Eye (tissue), 1 donor: ENCODE measurements at regions not wholly inside any gene's neighbourhood (a gene's known extent, or its start where the extent isn't known, plus 50 kb on each side); places are given as distances from the start of the nearest gene placed in this dataset.
"Not testable (repeated sequence)": the region's sequence is repeated elsewhere in the genome, so short reads cannot be mapped to it uniquely, and the experiment has no call there.

ENCODE experiments used
- DNase-seq: peaks from one replicate; pipeline ENCODE4 v3.0.0-alpha.2; 2015

DNA sequence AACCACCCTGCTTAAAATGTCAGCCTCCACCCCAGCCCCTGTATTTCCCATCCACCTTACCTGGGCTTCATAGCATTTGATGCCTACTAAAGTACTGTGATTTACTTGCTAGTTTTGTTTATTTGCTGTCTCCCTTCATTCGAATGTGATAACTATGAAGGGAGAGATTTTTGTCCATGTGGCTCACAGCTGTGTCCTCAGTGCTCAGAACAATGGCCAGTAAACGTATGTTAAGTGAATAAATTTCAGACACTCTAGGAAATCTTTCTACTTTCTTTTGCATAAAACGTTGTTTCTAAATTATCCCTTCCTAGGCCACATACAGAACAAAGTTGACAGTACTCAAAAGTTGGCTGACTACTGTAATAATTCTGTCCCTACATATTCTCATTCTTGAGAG is 114.7 kb upstream of the OTUD4 start:
- DNase-seq = no peak

DNA sequence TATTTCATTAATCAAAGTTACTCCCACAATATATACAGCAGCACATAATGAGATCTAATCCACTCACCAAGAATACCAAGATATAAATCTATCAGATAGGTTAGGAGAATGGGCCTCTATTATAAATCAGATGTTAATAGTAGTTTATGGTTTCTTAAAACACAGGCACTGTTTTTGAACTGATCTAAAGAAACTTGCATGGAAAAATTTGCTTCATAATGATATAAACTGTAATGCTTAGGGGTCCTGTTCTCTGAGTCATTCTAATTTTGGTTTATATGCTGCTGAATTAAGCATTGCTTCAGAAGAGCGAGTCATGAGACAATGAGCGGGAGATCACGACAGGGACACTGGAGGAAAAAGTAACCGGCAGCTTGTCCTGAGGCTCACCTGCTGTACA is 113.3 kb upstream of the OTUD4 start:
- no peak for DNase-seq

DNA sequence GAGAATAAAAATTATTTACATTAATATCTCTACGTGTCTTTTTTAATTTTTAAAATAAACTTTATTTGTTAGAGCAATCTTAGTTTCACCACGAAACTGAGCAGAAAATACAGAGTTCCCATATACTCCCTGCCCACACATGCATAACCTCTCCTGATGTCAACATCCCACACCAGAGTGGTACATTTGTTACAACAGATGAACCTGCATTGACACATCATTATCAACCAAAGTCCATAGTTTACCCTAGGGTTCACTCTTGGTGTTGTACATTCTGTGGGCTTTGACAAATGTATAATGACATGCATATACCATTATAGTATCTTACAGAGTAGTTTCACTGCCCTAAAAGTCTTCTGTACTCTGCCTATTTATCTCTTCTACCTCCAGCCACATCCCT is 110.6 kb upstream of the OTUD4 start:
- no peak for DNase-seq

DNA sequence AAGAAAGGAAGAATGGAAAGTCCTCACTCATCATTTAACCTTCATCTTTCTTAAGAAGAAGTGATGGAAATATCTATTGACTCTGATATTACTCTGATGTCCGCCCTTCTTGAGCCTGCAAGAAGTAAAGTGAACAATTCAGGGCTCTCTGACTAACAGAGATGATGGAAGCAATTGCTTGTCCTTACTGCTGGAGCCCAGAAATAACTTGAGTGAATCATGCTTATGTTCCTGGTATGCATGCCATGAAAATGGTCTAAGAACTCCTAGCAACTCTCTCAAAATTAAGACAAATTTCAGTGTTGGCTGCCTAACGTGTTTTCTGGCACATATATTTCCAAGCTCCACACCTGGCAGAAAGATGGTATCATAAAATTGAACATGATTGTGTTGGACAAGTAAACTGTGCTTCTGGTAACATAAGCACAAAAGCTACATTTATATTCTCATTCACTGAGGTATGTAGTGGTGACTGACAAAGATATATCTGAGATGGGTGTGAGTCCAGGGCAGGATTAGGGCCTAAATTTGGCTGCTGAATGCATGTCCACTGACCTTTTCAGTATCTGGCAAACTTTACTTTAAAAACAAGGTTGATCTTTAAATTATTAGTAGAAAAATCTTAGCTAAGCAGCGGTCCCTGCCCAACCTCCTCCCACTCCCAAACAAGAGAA is 109.2 kb upstream of the OTUD4 start:
- DNase-seq = no peak

DNA sequence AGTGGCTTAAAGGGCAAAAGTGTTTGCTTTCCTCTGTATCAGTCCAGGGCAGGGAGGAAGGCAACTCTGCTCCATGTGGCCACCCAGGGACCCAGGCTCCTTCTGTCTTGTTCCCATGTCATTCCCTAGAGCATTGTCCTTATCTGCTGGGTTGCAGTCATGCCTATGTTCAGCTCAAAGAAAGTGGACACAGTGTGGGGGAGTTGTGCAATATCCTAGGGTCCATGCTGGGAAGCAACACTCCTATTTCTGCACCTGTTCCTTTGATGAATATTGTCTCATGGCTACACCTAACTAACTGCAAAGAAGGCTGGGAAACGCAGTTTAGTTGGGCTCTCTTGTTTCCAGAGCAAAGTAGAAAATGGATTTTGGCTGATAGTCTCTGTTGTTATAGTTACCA is 107.0 kb upstream of the OTUD4 start:
- DNase-seq = no peak

DNA sequence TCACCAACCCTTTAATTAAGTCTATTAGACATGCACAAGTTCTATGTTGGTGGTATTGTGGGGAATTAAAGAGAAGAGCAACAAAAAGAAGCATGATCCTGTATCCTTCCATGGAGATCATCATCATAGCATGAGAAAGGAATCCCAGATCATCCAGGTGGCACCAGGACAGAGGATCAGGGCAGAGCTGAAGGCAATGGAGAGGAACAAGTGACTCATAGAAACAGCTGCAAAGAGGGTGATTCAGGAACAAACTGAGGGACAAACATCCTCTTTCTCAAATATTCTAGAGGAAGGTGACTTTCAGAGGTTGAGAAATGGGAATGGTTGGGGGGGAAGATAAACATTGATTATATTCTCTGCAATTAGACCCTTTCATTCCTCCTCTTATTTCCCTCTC is 105.5 kb upstream of the OTUD4 start:
- no peak for DNase-seq

DNA sequence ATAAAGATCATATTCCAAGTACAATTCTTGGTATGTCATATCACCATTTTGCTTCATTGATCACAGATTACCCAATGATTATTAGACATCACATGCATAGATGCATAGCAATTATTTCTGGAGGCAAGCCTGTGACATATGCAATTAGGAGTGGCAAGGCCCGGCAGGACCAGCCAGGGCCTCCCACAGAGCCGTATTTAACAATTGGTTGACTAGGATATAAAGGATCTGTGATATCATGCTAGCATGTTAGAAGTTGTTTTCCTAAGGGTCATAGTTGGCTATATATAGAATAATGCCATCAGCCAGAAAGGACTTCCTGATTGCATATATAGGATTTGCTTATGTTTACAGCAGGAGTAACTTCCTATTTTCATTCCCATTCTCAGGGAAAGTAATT is 103.5 kb upstream of the OTUD4 start:
- peak; percentile 5 for DNase-seq

DNA sequence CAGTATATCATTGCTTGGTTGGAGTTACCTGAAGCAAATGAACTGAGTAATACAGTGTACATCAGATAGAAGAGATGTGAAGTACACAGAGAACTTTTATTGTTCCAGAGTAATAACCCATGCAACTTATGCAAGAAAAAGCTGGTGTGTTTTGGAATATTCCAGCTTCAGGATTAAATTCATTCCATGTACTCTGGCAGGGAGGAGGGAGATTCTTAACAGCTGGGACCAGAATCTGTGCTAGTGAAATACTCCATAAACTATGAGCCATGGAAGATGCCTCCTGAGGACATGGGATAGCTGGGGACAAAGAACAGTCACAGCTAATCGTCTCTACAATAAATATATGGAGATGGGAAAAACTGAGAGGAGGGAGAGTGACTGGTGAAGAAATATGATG is 101.6 kb upstream of the OTUD4 start:
- no peak for DNase-seq

DNA sequence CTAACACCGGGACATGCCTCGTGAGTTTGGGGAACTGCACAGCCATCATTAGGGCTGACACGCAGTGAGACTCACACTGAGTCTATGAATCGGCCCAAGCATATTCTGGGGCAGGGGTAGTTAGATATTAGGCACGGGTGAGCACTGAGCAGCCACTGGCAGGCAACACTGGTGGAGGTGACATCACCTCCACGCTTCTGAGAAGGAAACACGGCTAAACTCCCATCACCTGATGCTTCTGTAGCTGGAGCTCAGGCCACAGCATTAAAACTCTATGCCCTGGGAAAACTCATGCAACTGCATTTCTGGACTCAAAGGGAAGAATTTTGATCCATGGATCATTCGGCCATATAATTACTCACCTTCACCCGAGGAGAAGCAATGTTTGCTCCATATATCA is 100.8 kb upstream of the OTUD4 start:
- DNase-seq = no peak

DNA sequence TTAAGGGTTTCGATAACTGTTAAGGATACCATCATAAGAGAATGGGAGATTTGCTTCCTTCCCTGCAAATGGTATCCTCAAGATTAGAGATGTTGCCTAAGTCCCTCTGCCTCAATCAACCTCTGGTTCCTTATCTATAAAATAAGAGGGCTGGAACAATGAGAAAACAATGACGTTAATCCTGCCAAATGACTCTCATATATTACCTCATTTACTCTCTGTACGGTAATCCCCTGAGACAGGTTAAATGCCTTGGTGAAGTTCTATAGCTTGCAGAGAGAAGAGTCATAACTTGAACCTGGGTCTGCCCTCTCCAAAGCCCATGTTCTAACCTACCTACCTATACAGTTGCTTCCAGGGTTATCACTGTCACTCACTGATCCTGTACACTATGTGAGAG is 100.2 kb upstream of the OTUD4 start:
- DNase-seq = no peak

DNA sequence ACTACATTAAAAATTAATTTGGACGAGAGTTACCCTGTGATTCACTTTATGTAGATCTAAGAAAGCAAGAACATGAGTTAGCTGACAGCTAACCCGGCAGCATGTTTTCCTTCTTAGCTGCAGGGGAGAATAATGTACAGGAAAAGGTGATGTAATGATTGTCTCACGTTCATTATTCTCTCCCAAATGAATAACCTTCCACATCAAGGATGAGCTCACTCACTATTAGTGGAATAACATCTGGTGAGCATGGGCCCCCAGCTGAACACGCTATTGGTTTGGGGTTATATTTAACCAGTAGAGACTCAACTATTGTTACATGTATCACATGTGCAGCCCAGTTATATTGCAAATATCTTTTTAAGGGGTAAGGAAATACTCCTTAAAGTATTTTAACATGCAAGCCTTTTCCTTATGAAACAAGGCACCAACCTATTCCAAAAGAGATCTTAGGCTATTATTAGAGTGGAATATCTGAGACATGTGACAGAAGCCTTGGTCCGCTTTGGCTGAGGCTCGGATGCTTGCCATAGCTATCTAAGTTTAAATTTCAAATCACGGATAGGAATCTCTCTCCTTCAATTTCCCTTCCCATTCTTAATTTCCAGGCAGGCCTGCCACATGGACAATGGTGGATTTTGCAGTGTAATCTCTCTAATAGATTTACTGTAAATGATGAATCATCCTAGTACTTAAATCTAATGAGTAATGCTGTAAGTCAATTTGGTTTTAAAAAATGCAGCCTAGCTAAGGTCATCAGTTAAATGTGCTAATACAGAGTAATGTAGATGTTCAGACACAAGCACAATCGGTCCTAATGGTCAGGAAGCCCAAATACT is 99.0 kb upstream of the OTUD4 start:
- DNase-seq = peak; percentile 50

DNA sequence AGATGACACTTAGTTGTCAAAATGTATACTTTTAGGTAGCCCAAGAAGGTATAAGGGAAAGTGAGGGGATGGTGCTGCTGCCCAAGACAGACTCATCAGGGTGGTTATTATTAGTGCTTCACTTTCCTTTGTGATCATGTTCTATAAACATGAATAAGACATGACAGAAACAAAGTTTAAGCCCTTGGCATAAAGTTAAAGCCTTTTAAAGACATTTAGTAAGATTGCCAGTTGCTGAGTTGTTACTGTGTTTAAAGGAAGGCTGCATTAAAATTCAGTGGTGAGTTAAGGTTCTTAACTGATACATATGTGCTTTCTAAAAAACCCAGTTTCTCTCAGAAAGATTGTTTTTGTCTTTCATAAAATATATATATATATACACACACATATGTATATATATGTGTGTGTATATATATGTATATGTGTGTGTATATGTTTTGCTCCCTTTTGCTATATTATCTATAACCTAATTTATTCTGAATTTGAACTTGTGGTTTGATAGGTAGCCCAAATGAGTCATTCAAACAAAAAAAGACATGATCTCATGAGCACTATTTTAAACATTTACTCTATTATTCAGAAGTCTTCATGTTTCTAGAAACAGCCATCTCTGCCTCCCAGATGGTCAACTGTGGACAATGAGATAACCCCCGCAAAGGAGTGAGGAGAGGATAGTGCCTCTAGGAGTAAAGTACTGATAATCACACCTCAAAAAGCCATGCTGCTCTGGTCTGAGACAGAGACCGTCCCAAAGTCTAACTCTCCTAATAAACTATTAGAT is 98.1 kb upstream of the OTUD4 start:
- DNase-seq = peak; percentile 22

DNA sequence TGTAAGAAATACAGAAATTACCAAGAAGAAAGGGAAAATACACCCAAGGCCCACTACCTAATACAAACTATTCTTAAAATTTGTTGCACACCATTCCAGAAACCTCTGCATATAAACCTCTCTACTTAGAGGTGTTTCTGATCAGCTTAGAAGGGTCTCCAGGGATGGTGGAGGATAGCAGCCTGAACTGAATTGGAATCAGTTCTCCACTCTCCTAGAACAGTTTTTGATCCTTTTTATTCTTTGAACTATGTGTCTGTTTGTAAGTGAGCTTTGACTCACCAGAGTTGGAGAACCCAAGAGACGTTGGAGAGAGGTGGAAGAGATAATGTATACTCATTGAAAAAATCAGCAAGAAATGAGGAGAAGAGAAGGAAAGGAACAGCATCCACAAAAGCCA is 96.6 kb upstream of the OTUD4 start:
- no peak for DNase-seq

DNA sequence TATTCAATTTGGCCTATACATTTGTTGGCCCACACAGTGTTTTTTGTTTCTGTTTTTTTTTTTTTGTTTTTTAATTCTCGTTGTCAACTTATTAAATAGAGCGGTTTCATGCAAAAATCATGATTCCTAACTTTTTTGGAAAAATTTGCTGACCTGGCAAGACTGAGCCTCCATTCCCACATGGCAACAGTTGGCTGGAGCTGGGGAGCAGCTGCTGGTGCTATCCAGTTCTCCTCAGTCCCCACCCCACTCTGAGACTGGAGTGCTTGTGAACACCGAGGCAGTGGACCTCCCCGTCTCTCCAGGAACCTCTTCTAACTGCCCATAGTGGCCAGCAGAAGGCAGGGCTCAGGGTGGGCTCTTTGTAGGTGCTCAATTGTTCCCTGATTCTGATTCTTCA is 95.7 kb upstream of the OTUD4 start:
- DNase-seq = peak; percentile 20

DNA sequence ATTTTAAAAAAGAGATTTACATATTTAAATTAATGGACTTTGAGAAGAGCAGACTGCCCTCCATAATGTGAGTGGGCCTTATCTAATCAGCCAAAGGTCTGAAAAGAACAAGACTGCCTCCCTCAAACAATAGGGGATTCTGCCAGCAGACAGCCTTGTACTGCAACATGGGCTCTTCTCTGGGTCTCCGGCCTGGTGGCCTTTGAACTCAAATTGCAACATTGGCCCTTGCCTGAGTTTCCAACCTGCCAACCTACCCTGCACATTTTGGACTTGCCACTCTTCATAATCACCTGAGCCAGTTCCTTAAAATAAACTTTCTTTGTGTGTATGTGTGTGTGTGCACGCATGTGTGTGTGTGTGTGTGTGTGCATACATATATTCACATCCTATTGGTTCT is 90.8 kb upstream of the OTUD4 start:
- DNase-seq = no peak

DNA sequence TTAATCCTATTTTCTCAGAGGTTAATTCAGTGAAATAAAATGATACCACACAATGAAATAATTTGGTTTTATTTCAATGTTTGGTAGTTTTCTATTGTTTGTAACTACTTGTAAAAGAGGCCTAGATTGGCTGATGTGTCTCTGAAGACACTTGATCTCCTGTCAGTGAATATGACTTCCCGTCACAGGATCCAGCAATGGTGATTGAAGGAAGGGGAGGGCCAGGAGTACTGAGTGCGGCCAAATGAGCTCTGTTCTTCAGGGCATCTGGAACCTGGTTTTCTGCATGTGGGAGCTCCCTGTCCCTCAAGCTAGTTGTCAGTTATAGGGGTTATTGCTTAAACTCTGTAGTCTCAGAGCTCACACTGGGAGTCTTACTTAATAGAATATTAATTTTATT is 86.5 kb upstream of the OTUD4 start:
- no peak for DNase-seq

DNA sequence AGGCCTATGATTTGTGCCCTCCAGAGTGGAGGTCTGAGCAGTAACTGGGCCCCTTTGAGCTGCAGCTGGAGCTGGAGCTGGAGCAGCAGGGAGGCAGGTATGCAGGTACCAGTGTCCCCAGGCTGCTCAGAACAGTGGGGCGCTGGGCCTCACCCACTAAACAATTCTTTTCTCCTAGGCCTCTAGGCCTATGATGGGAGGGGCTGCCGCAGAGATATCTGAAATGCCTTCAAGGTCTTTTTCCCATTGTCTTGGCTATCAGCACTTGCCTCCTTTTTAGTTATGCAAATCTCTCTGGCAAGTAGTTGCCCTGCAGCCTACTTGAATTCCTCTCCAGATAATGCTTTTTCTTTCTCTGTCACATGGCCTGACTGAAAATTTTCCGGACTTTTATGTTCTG is 79.7 kb upstream of the OTUD4 start:
- no peak for DNase-seq

DNA sequence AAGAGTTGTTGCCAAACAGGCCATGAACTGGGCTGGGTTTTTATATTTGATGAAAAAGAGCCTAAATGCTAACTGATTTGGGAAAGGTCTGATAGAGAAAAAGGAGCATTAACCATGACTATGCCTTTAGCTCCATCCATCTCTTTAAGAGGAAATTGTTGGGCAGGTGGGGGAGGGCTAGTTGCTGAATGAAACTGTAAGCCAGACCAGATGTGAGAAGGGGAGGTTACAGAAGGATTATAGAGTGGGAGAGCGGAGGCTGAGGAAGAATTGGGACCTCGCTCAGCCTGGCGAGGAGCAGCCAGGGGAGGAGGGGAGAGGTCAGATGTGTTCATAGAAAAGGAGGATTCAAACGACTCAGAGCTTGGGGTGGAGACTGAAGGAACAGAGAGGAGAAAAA is 74.9 kb upstream of the OTUD4 start:
- DNase-seq = not testable (repeated sequence)

DNA sequence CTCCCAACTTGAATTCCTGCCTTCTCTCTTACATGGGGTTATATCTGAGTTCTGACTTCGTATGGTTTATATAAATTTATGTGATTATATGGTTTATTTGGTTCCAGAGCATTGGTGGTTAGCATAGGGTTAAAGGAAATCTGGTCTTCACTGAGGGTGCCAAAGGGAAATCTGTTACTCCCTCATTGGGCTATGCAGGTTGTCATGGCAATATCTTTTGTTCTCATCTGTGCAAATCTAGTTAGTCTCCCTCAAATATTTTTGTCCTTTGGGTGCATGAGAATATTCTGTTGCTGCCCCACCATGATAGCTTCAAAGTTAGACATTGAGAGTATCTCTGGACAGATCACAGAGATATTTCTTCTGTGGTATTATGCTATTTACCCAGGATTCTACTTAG is 71.8 kb upstream of the OTUD4 start:
- DNase-seq = no peak

DNA sequence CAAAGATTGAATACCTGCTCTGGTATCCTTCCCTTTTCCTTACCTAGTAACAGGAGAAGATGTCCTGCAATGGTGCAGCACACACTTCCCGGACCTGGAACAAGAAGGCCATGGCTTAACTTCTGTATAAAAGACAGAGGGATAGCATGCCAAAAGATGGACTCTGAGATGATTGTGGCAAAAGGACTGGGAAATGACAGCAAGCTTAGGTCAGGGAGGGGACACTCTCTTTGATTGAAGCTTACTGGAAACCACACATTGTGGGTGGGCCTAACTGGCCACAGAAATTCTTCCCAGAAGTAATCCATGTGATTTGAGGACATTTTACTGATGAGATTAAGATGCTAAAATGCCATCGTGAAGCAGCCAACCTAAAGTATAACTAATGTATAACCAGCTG is 71.0 kb upstream of the OTUD4 start:
- no peak for DNase-seq

DNA sequence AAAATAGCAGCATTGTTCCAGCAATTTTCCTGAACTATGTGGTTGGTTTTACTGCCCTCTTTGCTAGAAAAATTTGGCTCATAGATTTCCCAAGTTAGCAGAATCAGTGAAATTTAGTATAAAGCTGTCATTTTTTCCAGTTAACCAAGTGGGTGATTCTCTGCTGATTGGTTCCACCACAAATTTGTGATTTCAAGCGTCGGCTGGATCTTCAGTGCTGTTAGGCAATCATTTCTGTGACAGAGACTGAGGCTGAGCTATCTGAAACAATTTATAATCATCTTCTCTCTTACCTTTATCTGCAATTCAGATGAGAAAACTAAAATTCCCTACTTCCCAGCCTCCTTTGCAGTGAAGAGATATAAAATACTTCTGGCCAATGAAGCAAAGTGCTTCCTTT is 68.6 kb upstream of the OTUD4 start:
- DNase-seq = no peak

DNA sequence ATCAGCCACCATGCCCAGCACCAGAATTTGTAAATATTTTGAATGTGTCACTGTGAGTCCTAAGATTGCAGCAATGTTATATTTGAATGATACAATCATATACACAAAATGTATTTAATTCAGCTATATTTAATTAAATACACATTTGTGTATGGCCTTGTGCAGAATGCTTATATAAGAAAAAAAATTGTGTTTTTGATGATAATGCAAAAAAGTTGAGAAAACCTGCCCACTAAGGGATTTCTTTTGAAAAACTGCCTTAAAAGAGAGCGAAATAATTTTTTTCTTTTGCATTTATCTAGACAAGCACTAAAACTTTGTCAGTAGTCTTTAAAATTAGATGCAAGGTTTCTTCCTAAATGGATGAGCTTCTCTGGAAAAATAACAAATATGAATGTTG is 68.1 kb upstream of the OTUD4 start:
- no peak for DNase-seq

DNA sequence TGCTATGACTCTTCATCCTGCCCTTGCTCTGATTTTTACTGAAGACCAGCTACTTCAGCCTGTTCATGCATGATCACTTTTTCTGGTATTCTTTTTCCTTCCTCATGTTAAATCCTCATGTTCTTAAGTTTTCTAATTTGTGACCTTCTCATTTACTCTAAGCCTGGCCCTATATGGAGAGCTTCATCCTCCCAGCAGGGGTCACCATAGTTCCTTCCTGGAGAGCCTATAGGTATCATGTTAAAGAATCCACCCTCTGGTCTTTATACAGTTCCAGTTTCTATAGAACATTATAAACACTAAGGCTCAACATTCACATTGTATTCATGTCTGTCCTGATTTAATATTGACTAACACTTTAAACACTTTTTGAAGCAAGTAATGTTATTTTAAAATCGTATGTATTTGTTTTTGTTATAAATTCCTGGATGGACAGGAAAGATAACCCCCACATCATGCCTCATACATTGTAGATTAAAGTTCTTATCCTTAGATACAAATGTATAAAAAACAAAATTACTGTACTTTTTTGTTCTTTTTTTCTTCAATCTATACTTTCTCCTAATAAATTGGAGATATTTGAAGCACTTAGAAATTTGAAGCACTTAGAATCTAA is 53.8 kb upstream of the OTUD4 start:
- DNase-seq = peak; percentile 85
